Liver (tissue), 8 donors: ENCODE measurements at regions not wholly inside any gene's neighbourhood (a gene's known extent, or its start where the extent isn't known, plus 50 kb on each side); places are given as distances from the start of the nearest gene placed in this dataset.

Experiments used
- DNase-seq: peaks from one replicate; pipeline ENCODE4 v3.0.0-alpha.2; 2017; ENCODE audit warnings: low spot score
- H3K27ac ChIP-seq, 2 donors: one replicate each; pipeline ENCODE4 v1.7.0; 2013; ENCODE audit warnings: inconsistent platforms in 2 of 2, low read length in 2 of 2, control low read depth in 1 of 2, low read depth in 1 of 2, mild to moderate bottlenecking in 1 of 2
- H3K27me3 ChIP-seq, 4 donors: one replicate each; pipeline versions ENCODE4 v1.6.1 to v1.7.0; 2013; ENCODE audit warnings: low read length in 3 of 4, inconsistent platforms in 1 of 4, mild to moderate bottlenecking in 1 of 4, moderate library complexity in 1 of 4; ENCODE audit not compliant: control insufficient read depth in 4 of 4, insufficient read depth in 4 of 4
- H3K36me3 ChIP-seq, 4 donors: one replicate each; pipeline versions ENCODE4 v1.6.1 to v1.7.0; 2013; ENCODE audit warnings: low read length in 3 of 4, mild to moderate bottlenecking in 3 of 4, low read depth in 1 of 4, moderate library complexity in 1 of 4; ENCODE audit not compliant: control insufficient read depth in 4 of 4, insufficient read depth in 3 of 4
- H3K4me1 ChIP-seq, 4 donors: one replicate each; pipeline versions ENCODE4 v1.6.1 to v1.7.0; 2013; ENCODE audit warnings: low read length in 3 of 4, mild to moderate bottlenecking in 3 of 4, moderate library complexity in 1 of 4; ENCODE audit not compliant: control insufficient read depth in 4 of 4, insufficient read depth in 4 of 4
- H3K4me3 ChIP-seq, 3 donors: one replicate each; pipeline versions ENCODE4 v1.6.1 to v1.7.0; 2013; ENCODE audit warnings: low read length in 3 of 3, control low read depth in 1 of 3, low read depth in 1 of 3, mild to moderate bottlenecking in 1 of 3
- H3K9ac ChIP-seq, 2 donors: one replicate each; pipeline ENCODE4 v1.7.0; 2013; ENCODE audit warnings: low read length in 2 of 2, mild to moderate bottlenecking in 2 of 2, moderate library complexity in 2 of 2, control low read depth in 1 of 2, low read depth in 1 of 2
- H3K9me3 ChIP-seq, 4 donors: one replicate each; pipeline versions ENCODE4 v1.6.1 to v1.7.0; 2013; ENCODE audit warnings: low read length in 3 of 4; ENCODE audit not compliant: control insufficient read depth in 4 of 4
- ATF3 ChIP-seq: IDR thresholded peaks from 2 replicates; pipeline ENCODE4 v1.6.1; 2016; ENCODE audit warnings: antibody characterized with exemption
- CTCF ChIP-seq: fragments of 150-350 bp; IDR thresholded peaks from 2 replicates; pipeline ENCODE4 v1.5.1; 2017; ENCODE audit warnings: improper control_type of control experiment, low read depth, low read length; ENCODE audit not compliant: missing input control
- EGR1 ChIP-seq, 2 donors: IDR thresholded peaks; 2 replicates each; pipeline ENCODE4 v1.6.1; 2016 to 2018; ENCODE audit warnings: antibody characterized with exemption in 2 of 2, low read depth in 2 of 2
- FOXA1 ChIP-seq: IDR thresholded peaks from 2 replicates; pipeline ENCODE4 v1.6.1; 2016; ENCODE audit warnings: antibody characterized with exemption
- FOXA2 ChIP-seq: IDR thresholded peaks from 2 replicates; pipeline ENCODE4 v1.6.1; 2016; ENCODE audit warnings: antibody characterized with exemption
- GABPA ChIP-seq, 2 donors: IDR thresholded peaks in 1 of 2; conservative IDR thresholded peaks in 1 of 2; 2 replicates each; pipeline ENCODE4 v1.6.1; 2016; ENCODE audit warnings: antibody characterized with exemption in 2 of 2, mild to moderate bottlenecking in 1 of 2, moderate library complexity in 1 of 2
- HNF4A ChIP-seq, 2 donors: conservative IDR thresholded peaks; 2 replicates each; pipeline ENCODE4 v1.6.1; 2016; ENCODE audit warnings: antibody characterized with exemption in 2 of 2, mild to moderate bottlenecking in 2 of 2
- HNF4G ChIP-seq: IDR thresholded peaks from 2 replicates; pipeline ENCODE4 v1.6.1; 2016; ENCODE audit warnings: antibody characterized with exemption
- MAX ChIP-seq: IDR thresholded peaks from 2 replicates; pipeline ENCODE4 v1.6.1; 2016; ENCODE audit warnings: antibody characterized with exemption
- RAD21 ChIP-seq, 2 donors: IDR thresholded peaks; 2 replicates each; pipeline ENCODE4 v1.6.1; 2016; ENCODE audit warnings: antibody characterized with exemption in 2 of 2, mild to moderate bottlenecking in 2 of 2
- REST ChIP-seq: IDR thresholded peaks from 2 replicates; pipeline ENCODE4 v1.6.1; 2016; ENCODE audit warnings: antibody characterized with exemption, mild to moderate bottlenecking
- RXRA ChIP-seq, 2 donors: IDR thresholded peaks; 2 replicates each; pipeline ENCODE4 v1.6.1; 2017 to 2018; ENCODE audit warnings: antibody characterized with exemption in 2 of 2, mild to moderate bottlenecking in 1 of 2
- SP1 ChIP-seq: IDR thresholded peaks from 2 replicates; pipeline ENCODE4 v1.6.1; 2018; ENCODE audit warnings: antibody characterized with exemption, mild to moderate bottlenecking
- TAF1 ChIP-seq: conservative IDR thresholded peaks from 2 replicates; pipeline ENCODE4 v1.6.1; 2016; ENCODE audit warnings: antibody characterized with exemption, mild to moderate bottlenecking
- YY1 ChIP-seq: IDR thresholded peaks from 2 replicates; pipeline ENCODE4 v1.6.1; 2016; ENCODE audit warnings: antibody characterized with exemption, mild to moderate bottlenecking
- ZBTB33 ChIP-seq: IDR thresholded peaks from 2 replicates; pipeline ENCODE4 v1.6.1; 2016; ENCODE audit warnings: antibody characterized with exemption
- WGBS: extraction: QIAGEN DNeasy Blood & Tissue Kit; methylation state at CpG from one replicate; pipeline ENCODE4 v1.1.7; 2013; 5-methylcytosine and 5-hydroxymethylcytosine counted together
- donor health status: healthy.
- donor health status: healthy.
- donor health status: healthy.
- donor health status: healthy.
- donor health status: healthy.

- no peaks in the 10 kb centered on the region for H3K9me3 ChIP-seq
- no peak for DNase-seq
- H3K4me1 ChIP-seq: peaks cover 0 to 5% (median 0%) of the 10 kb centered on the region in 4 donors
- 86% methylated on average over 8 of the region's 8 CpGs for WGBS
- H3K36me3 ChIP-seq: no peaks in the 10 kb centered on the region
- no peak overlapping the region for H3K9ac ChIP-seq
- no peak for TF ChIP-seq ATF3
- no peak for TF ChIP-seq HNF4G
- no peak for TF ChIP-seq REST
- TF ChIP-seq FOXA1: no peak
- no peak for TF ChIP-seq MAX
- no peak for TF ChIP-seq HNF4A (conservative IDR thresholded peaks at IDR 0.05)
- TF ChIP-seq TAF1: no peak
- no peak for TF ChIP-seq ZBTB33
- TF ChIP-seq GABPA (IDR thresholded peaks at IDR 0.05 in 1 of 2, conservative IDR thresholded peaks at IDR 0.05 in 1 of 2): no peak
- TF ChIP-seq SP1: no peak
- TF ChIP-seq RXRA (IDR thresholded peaks at IDR 0.05): no peak
- TF ChIP-seq RAD21 (IDR thresholded peaks at IDR 0.05): no peak
- no peak for TF ChIP-seq CTCF
- no peak for TF ChIP-seq YY1
- no peak for TF ChIP-seq FOXA2
- H3K4me3 ChIP-seq: no peak overlapping the region
- H3K27ac ChIP-seq: no peak overlapping the region
- H3K27me3 ChIP-seq: no peaks in the 10 kb centered on the region
Measured at GRCh38 chr10:113320211-113320610, 232.6 kb upstream of the HABP2 start.

- Histone ChIP-seq H3K4me3 (no peak overlapping the region), H3K27ac (no peak overlapping the region), H3K27me3 (no peaks in the 10 kb centered on the region), H3K9me3 (no peaks in the 10 kb centered on the region), H3K36me3 (no peaks in the 10 kb centered on the region), H3K9ac (no peak overlapping the region), H3K4me1 (peaks cover 0 to 5% (median 0%) of the 10 kb centered on the region in 4 donors)
- WGBS: 75% methylated on average over 6 of the region's 6 CpGs
- DNase-seq: no peak
- no peak for TF ChIP-seq FOXA1
- no peak for TF ChIP-seq REST
- no peak for TF ChIP-seq GABPA (IDR thresholded peaks at IDR 0.05 in 1 of 2, conservative IDR thresholded peaks at IDR 0.05 in 1 of 2)
- TF ChIP-seq EGR1 (IDR thresholded peaks at IDR 0.05; ENCODE audit: low read depth in 2 of 2): no peak
- no peak for TF ChIP-seq RAD21 (IDR thresholded peaks at IDR 0.05)
- no peak for TF ChIP-seq CTCF
- no peak for TF ChIP-seq ATF3
- TF ChIP-seq HNF4G: no peak
- no peak for TF ChIP-seq RXRA (IDR thresholded peaks at IDR 0.05)
- no peak for TF ChIP-seq HNF4A (conservative IDR thresholded peaks at IDR 0.05)
Measured at GRCh38 chr10:113320987-113321386, 231.9 kb upstream of the HABP2 start.
